ENCODE measurements at regions not wholly inside any gene's neighbourhood (a gene's known extent, or its start where the extent isn't known, plus 50 kb on each side); places are given as distances from the start of the nearest gene placed in this dataset.

DNA sequence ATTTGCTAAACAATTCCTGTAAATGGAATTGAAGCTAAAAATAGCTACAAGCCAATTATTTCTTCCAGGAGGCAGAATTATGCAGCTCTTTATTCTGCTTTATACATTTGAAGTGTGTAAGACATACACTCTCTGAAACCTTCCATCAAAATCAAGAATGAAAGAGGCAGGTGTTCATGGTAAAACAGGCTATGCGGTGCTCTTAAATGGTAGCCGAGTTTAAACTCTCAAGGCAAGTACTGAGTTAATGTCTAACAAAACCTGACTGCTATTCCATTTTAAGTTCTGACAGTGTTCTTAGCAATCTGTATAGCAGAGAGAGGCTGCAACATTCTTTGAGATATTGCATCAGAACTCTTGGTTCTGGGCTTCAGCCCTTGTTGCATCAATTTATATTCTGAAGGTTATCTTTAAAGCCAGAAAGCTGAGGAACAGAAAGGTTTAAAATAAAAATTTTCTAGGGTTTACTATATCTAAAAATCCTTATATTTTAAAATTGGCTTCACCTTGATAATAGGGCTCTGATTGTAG is 248.3 kb upstream of the CCNG1 start:
- 85% methylated on average over 2 of the region's 2 CpGs for WGBS (ENCODE audit: low lambda C conversion rate, missing lambda C conversion rate)
- H2AFZ ChIP-seq: no peak overlapping the region

DNA sequence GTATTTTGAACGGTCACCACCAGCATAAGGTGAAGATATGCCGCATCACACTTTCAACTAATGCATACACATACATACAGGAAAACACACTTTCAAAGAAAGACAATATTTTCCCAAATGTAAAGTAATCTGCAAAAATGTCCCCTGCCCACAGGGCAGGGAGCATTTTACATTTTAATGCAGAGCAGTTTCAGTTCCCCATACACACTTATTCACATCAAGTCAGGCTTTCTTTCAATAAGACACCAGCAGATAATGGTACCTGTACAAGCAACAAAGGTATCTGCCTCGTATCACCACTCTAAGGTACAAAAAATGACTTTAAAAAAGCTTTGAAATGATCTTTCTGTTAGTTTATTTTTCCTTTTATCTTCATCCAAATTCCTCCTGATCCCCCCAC is 247.1 kb upstream of the CCNG1 start:
- TF ChIP-seq, protein P1, sequence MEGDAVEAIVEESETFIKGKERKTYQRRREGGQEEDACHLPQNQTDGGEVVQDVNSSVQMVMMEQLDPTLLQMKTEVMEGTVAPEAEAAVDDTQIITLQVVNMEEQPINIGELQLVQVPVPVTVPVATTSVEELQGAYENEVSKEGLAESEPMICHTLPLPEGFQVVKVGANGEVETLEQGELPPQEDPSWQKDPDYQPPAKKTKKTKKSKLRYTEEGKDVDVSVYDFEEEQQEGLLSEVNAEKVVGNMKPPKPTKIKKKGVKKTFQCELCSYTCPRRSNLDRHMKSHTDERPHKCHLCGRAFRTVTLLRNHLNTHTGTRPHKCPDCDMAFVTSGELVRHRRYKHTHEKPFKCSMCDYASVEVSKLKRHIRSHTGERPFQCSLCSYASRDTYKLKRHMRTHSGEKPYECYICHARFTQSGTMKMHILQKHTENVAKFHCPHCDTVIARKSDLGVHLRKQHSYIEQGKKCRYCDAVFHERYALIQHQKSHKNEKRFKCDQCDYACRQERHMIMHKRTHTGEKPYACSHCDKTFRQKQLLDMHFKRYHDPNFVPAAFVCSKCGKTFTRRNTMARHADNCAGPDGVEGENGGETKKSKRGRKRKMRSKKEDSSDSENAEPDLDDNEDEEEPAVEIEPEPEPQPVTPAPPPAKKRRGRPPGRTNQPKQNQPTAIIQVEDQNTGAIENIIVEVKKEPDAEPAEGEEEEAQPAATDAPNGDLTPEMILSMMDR (IDR thresholded peaks at IDR 0.05; ENCODE audit: poor library complexity): no peak
- TF ChIP-seq EZH2 (IDR thresholded peaks at IDR 0.05; ENCODE audit: borderline replicate concordance) (no peak), EZH2phosphoT487 (IDR thresholded peaks at IDR 0.05; ENCODE audit: low read depth, severe bottlenecking, unreplicated experiment) (no peak)
- 79% methylated on average over 3 of the region's 3 CpGs for WGBS (ENCODE audit: low lambda C conversion rate, missing lambda C conversion rate)
- Histone ChIP-seq H3K4me1 (ENCODE audit: insufficient read depth) (no peaks in the 10 kb centered on the region), H3K4me2 (no peak overlapping the region), H3K27me3 (no peaks in the 10 kb centered on the region), H3K27ac (no peak overlapping the region), H4K20me1 (ENCODE audit: insufficient read depth, poor library complexity, severe bottlenecking) (no peaks in the 10 kb centered on the region), H3K9me2 (replicated peaks; ENCODE audit: insufficient read depth) (no peaks in the 10 kb centered on the region), H3K36me3 (replicated peaks; ENCODE audit: insufficient read depth, low read depth) (no peaks in the 10 kb centered on the region), H3K79me2 (no peaks in the 10 kb centered on the region), H3K9me3 (ENCODE audit: low read depth) (no peaks in the 10 kb centered on the region), H3K4me3 (no peak overlapping the region), H2AFZ (no peak overlapping the region)
- no peak for DNase-seq (ENCODE audit: low spot score)

More for the DNA sequence above, 248.3 kb upstream of the CCNG1 start:
- Histone ChIP-seq H3K4me2 (no peak overlapping the region), H3K4me3 (no peak overlapping the region), H3K27me3 (no peaks in the 10 kb centered on the region), H3K9me2 (replicated peaks; ENCODE audit: insufficient read depth) (no peaks in the 10 kb centered on the region), H4K20me1 (ENCODE audit: insufficient read depth, poor library complexity, severe bottlenecking) (no peaks in the 10 kb centered on the region), H3K36me3 (replicated peaks; ENCODE audit: insufficient read depth, low read depth) (no peaks in the 10 kb centered on the region), H3K9me3 (ENCODE audit: low read depth) (no peaks in the 10 kb centered on the region), H3K79me2 (no peaks in the 10 kb centered on the region), H3K27ac (no peak overlapping the region), H3K4me1 (ENCODE audit: insufficient read depth) (no peaks in the 10 kb centered on the region)
- DNase-seq (ENCODE audit: low spot score): no peak
- TF ChIP-seq EZH2phosphoT487 (IDR thresholded peaks at IDR 0.05; ENCODE audit: low read depth, severe bottlenecking, unreplicated experiment) (no peak), EZH2 (IDR thresholded peaks at IDR 0.05; ENCODE audit: borderline replicate concordance) (no peak)
- TF ChIP-seq, protein P1 (IDR thresholded peaks at IDR 0.05; ENCODE audit: poor library complexity): no peak

DNA sequence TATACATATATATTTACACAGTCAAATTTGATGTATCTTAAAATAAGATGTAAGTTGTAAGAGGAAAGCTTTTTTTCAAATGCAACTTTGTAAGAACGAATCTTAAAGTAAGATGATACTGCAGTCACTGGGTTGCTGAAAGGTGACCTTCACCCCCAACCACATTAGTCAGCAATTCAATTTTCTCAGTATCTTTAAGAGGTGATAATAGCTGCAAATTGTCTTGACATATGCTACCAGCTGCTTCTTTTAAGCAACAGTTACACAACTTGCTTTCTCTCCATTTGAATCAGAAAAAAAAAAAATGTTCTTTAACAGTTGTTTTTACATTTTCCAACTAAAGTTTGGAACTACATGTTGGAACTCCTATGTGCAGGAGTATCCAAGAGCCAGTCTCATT is 246.6 kb upstream of the CCNG1 start:
- Histone ChIP-seq H3K27ac (no peak overlapping the region), H3K4me1 (ENCODE audit: insufficient read depth) (no peaks in the 10 kb centered on the region), H4K20me1 (ENCODE audit: insufficient read depth, poor library complexity, severe bottlenecking) (no peaks in the 10 kb centered on the region), H3K27me3 (no peaks in the 10 kb centered on the region), H3K9me2 (replicated peaks; ENCODE audit: insufficient read depth) (no peaks in the 10 kb centered on the region), H3K79me2 (no peaks in the 10 kb centered on the region), H3K4me3 (no peak overlapping the region), H3K9me3 (ENCODE audit: low read depth) (no peaks in the 10 kb centered on the region), H2AFZ (no peak overlapping the region), H3K4me2 (no peak overlapping the region), H3K36me3 (replicated peaks; ENCODE audit: insufficient read depth, low read depth) (no peaks in the 10 kb centered on the region)
- WGBS (ENCODE audit: low lambda C conversion rate, missing lambda C conversion rate): 48% methylated on average over 1 of the region's 1 CpG
- TF ChIP-seq, protein P1 (IDR thresholded peaks at IDR 0.05; ENCODE audit: poor library complexity): no peak
- TF ChIP-seq EZH2phosphoT487 (IDR thresholded peaks at IDR 0.05; ENCODE audit: low read depth, severe bottlenecking, unreplicated experiment) (no peak), EZH2 (IDR thresholded peaks at IDR 0.05; ENCODE audit: borderline replicate concordance) (no peak)
- DNase-seq (ENCODE audit: low spot score): no peak

DNA sequence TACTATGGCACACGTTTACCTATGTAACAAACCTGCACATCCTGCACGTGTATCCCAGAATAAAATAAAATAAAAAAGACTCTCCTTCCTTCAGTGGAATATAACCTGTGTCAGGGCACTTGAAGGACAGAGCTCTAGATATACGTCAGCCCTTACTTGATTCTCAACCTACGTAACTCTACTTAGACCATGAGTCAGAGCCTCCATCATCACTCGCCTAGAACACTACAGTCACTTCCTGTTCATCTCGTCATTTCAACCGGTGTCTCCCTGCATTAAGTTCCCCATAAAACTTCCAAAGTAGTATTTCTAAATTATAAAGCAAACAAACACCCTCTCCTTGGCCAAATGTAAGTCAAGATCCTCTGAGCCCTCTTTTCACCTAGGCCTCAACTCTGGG is 243.5 kb upstream of the CCNG1 start:
- WGBS (ENCODE audit: low lambda C conversion rate, missing lambda C conversion rate): 91% methylated on average over 7 of the region's 7 CpGs
- no peak overlapping the region for H3K4me2 ChIP-seq
- no peaks in the 10 kb centered on the region for H3K4me1 ChIP-seq (ENCODE audit: insufficient read depth)
- no peak overlapping the region for H3K4me3 ChIP-seq
- no peak overlapping the region for H2AFZ ChIP-seq
- no peaks in the 10 kb centered on the region for H3K36me3 ChIP-seq (replicated peaks; ENCODE audit: insufficient read depth, low read depth)
- no peaks in the 10 kb centered on the region for H3K9me2 ChIP-seq (replicated peaks; ENCODE audit: insufficient read depth)
- no peaks in the 10 kb centered on the region for H3K9me3 ChIP-seq (ENCODE audit: low read depth)
- H3K27ac ChIP-seq: no peak overlapping the region
- TF ChIP-seq EZH2phosphoT487 (IDR thresholded peaks at IDR 0.05; ENCODE audit: low read depth, severe bottlenecking, unreplicated experiment) (no peak), EZH2 (IDR thresholded peaks at IDR 0.05; ENCODE audit: borderline replicate concordance) (no peak)
- TF ChIP-seq, protein P1 (IDR thresholded peaks at IDR 0.05; ENCODE audit: poor library complexity): no peak
- H3K79me2 ChIP-seq: no peaks in the 10 kb centered on the region
- no peak for DNase-seq (ENCODE audit: low spot score)
- no peaks in the 10 kb centered on the region for H4K20me1 ChIP-seq (ENCODE audit: insufficient read depth, poor library complexity, severe bottlenecking)
- H3K27me3 ChIP-seq: no peaks in the 10 kb centered on the region
